ENCODE measurements at regions not wholly inside any gene's neighbourhood (a gene's known extent, or its start where the extent isn't known, plus 50 kb on each side); places are given as distances from the start of the nearest gene placed in this dataset.

DNA sequence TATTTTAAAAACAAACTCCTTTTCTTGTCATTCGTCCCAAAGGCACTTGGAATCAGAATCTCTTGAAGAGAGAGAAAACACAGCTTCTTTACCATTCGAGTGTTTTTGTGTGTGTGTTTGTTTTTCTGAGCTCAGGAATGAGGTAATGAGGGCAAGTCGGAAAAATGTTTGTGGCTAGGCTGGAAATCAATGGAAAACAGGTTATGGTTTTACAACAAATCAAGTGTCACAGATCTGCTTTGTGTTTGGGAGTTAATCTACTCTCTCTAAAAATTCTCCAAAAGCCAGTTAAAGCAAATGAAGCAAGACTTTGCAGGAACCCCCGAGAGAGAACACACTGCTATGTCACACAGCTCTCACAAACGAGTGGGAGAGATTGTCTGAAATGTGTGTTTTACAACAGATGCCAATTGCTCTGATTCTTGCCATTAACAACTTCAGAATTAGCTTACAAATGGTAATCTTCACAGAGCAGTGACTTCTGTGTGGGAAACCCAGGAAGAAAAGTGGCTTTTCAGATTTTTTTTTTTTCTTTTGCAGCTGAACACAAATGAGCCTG lies 264.1 kb downstream of the CBLL2 start:
- TF ChIP-seq, protein P1, sequence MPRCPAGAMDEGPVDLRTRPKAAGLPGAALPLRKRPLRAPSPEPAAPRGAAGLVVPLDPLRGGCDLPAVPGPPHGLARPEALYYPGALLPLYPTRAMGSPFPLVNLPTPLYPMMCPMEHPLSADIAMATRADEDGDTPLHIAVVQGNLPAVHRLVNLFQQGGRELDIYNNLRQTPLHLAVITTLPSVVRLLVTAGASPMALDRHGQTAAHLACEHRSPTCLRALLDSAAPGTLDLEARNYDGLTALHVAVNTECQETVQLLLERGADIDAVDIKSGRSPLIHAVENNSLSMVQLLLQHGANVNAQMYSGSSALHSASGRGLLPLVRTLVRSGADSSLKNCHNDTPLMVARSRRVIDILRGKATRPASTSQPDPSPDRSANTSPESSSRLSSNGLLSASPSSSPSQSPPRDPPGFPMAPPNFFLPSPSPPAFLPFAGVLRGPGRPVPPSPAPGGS (IDR thresholded peaks at IDR 0.05) = no peak
- TF ChIP-seq, protein P2, sequence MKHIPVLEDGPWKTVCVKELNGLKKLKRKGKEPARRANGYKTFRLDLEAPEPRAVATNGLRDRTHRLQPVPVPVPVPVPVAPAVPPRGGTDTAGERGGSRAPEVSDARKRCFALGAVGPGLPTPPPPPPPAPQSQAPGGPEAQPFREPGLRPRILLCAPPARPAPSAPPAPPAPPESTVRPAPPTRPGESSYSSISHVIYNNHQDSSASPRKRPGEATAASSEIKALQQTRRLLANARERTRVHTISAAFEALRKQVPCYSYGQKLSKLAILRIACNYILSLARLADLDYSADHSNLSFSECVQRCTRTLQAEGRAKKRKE (CRISPR knock-in tag; IDR thresholded peaks at IDR 0.05; ENCODE audit: low read depth) = no peak
- TF ChIP-seq, protein P3, sequence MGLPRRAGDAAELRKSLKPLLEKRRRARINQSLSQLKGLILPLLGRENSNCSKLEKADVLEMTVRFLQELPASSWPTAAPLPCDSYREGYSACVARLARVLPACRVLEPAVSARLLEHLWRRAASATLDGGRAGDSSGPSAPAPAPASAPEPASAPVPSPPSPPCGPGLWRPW (IDR thresholded peaks at IDR 0.05) = no peak
- TF ChIP-seq JUNB (IDR thresholded peaks at IDR 0.05) (no peak), FOSL2 (IDR thresholded peaks at IDR 0.05) (no peak), FOSL2 (CRISPR knock-in tag; IDR thresholded peaks at IDR 0.05) (no peak), ZC3H11A (IDR thresholded peaks at IDR 0.05) (no peak), HOXB13 (CRISPR knock-in tag; IDR thresholded peaks at IDR 0.05; ENCODE audit: low read depth) (no peak), JUN (IDR thresholded peaks at IDR 0.05) (no peak), RCOR1 (IDR thresholded peaks at IDR 0.05; ENCODE audit: low read depth, low read length) (no peak), CBX2 (IDR thresholded peaks at IDR 0.05; ENCODE audit: borderline replicate concordance, low read depth) (no peak), FOSB (CRISPR knock-in tag; IDR thresholded peaks at IDR 0.05) (no peak), FOXS1 (CRISPR knock-in tag; IDR thresholded peaks at IDR 0.05) (no peak), MAZ (IDR thresholded peaks at IDR 0.05; ENCODE audit: borderline replicate concordance, low read depth, low read length) (no peak)
- no peak overlapping the region for H3K4me2 ChIP-seq
- H3K27ac ChIP-seq = no peak overlapping the region
- no peak for FAIRE-seq
- CTCF ChIA-PET = no interaction called here
- WGBS (ENCODE audit: missing lambda C conversion rate) = 5% methylated on average over 5 of the region's 5 CpGs
- POLR2A ChIA-PET = no interaction called here
- H3K4me1 ChIP-seq = no peaks in the 10 kb centered on the region
- no peak overlapping the region for H3K4me3 ChIP-seq
- no peaks in the 10 kb centered on the region for H3K9me3 ChIP-seq
- ATAC-seq = no peak
- no peak for DNase-seq (ENCODE audit: low read depth in 1 of 2, low spot score in 1 of 2)

DNA sequence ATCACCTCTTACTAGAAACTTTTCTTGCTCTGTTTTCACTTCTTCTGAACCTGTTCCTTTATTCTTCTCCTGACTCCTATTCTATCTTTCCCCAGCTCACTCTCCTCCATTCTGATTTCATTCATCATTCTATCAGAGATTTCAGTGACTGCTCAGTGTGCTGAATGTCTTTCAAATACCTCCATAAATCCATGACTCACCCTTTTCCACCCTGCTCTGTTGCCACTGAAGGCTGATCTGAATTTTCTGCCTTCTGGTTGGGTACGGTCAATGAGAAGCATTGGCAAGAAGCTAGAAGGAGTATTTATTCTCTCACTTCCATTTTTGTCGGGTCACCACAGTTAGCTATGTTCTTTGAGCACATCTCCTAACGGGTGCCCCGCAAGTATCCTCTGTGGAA lies 265.9 kb downstream of the CBLL2 start:
- ChIA-PET POLR2A (no interaction called here), CTCF (no interaction called here)
- Histone ChIP-seq H3K4me1 (no peaks in the 10 kb centered on the region), H3K4me2 (no peak overlapping the region), H3K4me3 (no peak overlapping the region), H3K27ac (no peak overlapping the region), H3K9me3 (no peaks in the 10 kb centered on the region)
- DNase-seq (ENCODE audit: low read depth in 1 of 2, low spot score in 1 of 2) (no peak), ATAC-seq (no peak), FAIRE-seq (no peak)
- TF ChIP-seq TFCP2L1 (CRISPR knock-in tag; IDR thresholded peaks at IDR 0.05) (no peak), KDM5A (IDR thresholded peaks at IDR 0.05) (no peak), POLR2A (IDR thresholded peaks at IDR 0.05; ENCODE audit: low read length) (no peak), GATA3 (IDR thresholded peaks at IDR 0.05; ENCODE audit: borderline replicate concordance) (no peak), CHD2 (IDR thresholded peaks at IDR 0.05; ENCODE audit: low read length, partially characterized antibody) (no peak), NFE2L2 (conservative IDR thresholded peaks at IDR 0.05; ENCODE audit: low read length) (no peak), ZSCAN20 (CRISPR knock-in tag; IDR thresholded peaks at IDR 0.05) (no peak)
- TF ChIP-seq, protein P4, sequence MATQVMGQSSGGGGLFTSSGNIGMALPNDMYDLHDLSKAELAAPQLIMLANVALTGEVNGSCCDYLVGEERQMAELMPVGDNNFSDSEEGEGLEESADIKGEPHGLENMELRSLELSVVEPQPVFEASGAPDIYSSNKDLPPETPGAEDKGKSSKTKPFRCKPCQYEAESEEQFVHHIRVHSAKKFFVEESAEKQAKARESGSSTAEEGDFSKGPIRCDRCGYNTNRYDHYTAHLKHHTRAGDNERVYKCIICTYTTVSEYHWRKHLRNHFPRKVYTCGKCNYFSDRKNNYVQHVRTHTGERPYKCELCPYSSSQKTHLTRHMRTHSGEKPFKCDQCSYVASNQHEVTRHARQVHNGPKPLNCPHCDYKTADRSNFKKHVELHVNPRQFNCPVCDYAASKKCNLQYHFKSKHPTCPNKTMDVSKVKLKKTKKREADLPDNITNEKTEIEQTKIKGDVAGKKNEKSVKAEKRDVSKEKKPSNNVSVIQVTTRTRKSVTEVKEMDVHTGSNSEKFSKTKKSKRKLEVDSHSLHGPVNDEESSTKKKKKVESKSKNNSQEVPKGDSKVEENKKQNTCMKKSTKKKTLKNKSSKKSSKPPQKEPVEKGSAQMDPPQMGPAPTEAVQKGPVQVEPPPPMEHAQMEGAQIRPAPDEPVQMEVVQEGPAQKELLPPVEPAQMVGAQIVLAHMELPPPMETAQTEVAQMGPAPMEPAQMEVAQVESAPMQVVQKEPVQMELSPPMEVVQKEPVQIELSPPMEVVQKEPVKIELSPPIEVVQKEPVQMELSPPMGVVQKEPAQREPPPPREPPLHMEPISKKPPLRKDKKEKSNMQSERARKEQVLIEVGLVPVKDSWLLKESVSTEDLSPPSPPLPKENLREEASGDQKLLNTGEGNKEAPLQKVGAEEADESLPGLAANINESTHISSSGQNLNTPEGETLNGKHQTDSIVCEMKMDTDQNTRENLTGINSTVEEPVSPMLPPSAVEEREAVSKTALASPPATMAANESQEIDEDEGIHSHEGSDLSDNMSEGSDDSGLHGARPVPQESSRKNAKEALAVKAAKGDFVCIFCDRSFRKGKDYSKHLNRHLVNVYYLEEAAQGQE (IDR thresholded peaks at IDR 0.05) = no peak
- TF ChIP-seq, protein P5, sequence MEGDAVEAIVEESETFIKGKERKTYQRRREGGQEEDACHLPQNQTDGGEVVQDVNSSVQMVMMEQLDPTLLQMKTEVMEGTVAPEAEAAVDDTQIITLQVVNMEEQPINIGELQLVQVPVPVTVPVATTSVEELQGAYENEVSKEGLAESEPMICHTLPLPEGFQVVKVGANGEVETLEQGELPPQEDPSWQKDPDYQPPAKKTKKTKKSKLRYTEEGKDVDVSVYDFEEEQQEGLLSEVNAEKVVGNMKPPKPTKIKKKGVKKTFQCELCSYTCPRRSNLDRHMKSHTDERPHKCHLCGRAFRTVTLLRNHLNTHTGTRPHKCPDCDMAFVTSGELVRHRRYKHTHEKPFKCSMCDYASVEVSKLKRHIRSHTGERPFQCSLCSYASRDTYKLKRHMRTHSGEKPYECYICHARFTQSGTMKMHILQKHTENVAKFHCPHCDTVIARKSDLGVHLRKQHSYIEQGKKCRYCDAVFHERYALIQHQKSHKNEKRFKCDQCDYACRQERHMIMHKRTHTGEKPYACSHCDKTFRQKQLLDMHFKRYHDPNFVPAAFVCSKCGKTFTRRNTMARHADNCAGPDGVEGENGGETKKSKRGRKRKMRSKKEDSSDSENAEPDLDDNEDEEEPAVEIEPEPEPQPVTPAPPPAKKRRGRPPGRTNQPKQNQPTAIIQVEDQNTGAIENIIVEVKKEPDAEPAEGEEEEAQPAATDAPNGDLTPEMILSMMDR (IDR thresholded peaks at IDR 0.05) = no peak
- TF ChIP-seq, protein P6, sequence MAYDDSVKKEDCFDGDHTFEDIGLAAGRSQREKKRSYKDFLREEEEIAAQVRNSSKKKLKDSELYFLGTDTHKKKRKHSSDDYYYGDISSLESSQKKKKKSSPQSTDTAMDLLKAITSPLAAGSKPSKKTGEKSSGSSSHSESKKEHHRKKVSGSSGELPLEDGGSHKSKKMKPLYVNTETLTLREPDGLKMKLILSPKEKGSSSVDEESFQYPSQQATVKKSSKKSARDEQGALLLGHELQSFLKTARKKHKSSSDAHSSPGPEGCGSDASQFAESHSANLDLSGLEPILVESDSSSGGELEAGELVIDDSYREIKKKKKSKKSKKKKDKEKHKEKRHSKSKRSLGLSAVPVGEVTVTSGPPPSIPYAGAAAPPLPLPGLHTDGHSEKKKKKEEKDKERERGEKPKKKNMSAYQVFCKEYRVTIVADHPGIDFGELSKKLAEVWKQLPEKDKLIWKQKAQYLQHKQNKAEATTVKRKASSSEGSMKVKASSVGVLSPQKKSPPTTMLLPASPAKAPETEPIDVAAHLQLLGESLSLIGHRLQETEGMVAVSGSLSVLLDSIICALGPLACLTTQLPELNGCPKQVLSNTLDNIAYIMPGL (CRISPR knock-in tag; IDR thresholded peaks at IDR 0.05; ENCODE audit: borderline replicate concordance) = no peak
- WGBS (ENCODE audit: missing lambda C conversion rate) = 31% methylated on average over 4 of the region's 4 CpGs
